DMS53 treated with DMSO at 0.1 percent for 48 hours (cell line): ENCODE measurements at regions not wholly inside any gene's neighbourhood (a gene's known extent, or its start where the extent isn't known, plus 50 kb on each side); places are given as distances from the start of the nearest gene placed in this dataset.

Experiments
- DNase-seq: peaks from one replicate; lab custom pipeline; 2025; ENCODE audit not compliant: unreplicated experiment; lab: John Stamatoyannopoulos, UW

GRCh38 chr6:170048615-170049256 lies 242.1 kb downstream of the DLL1 start:
- no peak for DNase-seq

DNA sequence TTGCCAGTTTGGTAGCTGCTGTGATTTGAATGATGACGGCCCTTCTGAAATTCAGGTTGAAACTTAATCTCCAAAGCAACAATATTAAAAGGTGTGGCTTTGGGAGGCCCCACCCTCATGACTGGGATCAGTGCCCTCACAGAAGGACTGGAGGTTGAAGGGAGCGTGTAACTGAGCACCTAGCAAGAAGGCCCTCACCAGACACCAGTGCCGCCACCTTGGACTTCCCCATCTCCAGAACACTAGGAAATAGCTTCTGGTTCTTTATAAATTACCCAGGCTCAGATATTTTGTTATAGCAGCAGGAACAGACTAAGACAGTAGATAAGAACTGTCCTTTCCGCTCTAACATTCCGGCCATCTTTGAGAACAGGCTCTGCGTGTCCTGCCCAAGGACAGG lies 243.1 kb downstream of the DLL1 start:
- DNase-seq: no peak

DNA sequence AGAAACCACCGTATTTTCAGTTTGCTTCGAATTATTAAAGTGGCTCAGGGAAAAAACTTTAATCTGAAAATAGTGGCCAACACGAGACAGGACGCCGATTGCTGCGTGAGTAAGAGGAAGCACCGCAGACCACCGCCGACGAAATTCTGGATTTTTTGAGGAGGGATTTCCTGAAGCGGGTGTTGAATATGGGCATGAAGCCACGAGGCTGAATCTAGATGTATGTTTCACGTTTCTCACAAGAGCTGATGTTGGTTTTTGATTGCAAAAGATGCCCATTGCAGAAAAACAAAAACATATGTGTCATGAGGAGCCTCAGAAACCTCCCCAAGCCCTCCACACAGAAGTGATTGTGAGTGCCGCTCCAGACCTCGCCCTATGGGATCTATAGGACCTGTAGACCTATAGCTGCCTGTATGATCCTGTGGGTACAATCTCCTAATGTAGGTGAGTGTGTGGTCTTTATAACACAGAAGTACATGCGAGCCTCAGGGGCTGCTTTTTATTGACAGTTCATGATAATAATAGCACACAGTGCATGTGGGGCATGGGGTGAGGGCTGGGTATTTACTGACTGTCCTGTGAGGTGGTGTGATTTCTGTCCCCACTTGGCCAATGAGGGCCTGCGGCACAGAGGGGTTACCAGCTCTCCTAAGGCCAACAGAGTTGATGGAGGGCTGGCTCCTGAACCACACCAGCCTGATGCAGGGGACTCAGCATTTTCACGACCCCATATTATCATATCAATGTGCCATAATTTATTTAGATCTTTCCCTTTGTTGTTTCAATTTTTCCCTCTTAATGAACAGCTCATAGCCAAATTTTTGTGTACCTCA lies 243.9 kb downstream of the DLL1 start:
- DNase-seq: no peak

DNA sequence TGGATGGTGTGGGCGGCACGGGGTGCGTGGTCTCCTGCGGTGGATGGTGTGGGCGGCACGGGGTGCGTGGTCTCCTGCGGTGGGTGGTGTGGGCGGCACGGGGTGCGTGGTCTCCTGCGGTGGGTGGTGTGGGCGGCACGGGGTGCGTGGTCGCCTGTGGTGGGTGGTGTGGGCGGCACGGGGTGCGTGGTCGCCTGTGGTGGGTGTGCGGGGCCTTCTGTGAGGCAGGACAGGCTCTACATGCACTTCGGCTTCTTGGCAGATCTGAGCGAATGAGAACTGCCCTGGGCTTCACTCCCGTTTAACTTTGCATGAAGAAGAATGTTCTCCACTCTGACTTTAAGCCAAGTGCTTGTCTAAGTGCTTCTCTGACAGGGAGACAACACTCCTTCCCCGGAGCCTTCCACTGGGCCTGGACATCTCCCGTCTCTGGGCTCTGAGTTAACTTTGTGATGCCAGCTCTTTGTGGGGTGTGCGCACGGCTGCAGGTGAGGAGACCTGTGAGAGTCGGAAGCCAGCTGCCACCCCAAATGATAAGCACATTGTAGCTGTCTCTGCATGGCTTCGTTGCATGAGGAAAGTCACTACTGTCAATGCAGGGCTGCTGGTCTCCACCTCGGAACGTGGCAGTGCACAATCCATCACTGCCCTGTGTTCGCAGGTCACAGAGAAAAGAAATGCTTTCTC lies 244.8 kb downstream of the DLL1 start:
- DNase-seq: no peak

- no peak for DNase-seq
These were observed 245.3 kb downstream of the DLL1 start for GRCh38 chr6:170045563-170045960.

DNA sequence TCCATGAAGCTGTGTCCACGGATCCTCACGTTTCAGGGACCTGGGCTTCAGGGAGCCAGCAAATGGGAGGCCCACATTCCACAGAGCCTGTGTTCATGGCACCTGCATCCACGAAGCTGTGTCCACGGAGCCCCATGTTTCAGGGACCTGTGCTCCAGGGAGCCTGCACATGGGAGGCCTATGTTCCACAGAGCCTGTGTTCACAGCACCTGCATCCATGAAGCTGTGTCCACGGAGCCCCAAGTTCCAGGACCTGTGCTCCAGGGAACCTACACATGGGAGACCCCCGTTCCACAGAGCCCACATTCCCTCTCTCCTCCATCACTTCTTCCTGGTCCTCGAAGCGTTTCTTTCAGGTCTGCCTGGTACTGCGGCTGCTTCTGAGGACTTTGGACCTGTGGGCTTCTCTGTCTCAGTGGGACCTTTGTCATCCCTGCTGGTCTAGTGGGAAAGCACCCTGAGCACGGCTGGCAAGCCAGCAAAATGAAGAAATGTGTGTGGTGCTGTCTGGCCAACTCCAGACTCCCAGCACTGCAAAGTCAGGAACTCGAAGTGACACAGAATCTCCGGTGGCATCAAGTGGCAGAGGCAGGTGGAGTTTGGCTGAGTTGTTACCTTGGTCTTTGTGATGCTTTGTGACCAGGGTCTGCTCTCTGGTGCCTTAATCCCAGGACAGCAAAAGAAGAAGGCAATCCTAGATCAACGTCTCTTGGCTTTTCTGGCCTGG lies 245.9 kb downstream of the DLL1 start:
- no peak for DNase-seq

- no peak for DNase-seq
These were observed 246.7 kb downstream of the DLL1 start for GRCh38 chr6:170043881-170044790.

DNA sequence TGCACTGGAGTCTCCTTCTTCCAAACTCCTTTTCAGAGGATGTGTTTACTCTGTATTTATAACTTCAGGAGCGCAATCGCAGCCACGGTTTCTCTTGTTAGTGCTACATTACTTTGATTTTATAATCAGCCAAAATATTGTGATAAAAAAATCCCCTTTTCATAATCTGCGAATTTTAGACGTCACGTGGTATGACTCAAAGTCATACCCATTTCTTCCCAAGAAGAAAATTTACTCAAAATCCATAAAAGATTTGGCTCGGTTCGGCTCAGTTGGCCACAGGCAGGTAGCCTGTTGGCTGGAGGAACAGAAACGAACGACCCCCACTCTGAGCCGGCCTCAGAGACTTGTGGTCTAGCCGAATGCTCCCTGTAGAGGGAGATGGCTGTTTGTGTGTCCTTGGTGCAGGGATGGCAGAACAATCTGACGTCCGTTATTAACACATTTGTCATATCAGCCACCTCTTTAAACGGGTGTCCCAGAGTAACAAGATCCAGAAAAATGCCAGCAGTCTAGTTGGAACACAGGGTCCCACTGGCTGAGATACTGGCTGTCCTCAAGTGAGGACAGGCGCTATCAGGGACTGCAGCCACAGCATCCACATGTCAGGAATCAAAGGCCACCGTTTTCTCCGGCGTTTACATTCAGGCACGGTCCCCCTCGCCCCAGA lies 247.6 kb downstream of the DLL1 start:
- no peak for DNase-seq

DNA sequence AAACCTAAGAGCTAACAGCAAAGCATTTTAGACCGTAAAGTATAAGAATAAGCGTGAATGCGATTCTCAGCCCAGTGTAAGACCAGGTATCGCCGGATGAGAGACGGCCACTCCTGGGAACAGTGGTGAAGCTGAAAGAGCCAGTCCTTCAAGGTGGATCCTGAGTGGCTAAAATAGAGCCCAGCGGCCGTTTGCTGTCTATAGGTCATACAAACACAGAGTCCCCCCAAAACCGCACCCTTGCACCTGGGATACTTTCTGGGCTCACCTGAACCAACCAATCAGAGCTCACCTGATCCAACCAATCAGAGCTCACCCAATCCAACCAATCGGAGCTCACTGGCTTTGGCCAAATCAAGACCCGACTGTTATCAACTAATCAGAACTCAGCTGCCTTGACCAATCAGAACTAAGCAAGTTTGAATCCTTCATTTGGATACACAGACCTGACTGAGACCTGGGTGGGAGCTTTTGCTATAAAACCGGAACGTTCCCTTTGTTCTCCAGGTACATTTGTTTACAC lies 248.2 kb downstream of the DLL1 start:
- no peak for DNase-seq

GRCh38 chr6:170042123-170042522 lies 248.8 kb downstream of the DLL1 start:
- no peak for DNase-seq

DNA sequence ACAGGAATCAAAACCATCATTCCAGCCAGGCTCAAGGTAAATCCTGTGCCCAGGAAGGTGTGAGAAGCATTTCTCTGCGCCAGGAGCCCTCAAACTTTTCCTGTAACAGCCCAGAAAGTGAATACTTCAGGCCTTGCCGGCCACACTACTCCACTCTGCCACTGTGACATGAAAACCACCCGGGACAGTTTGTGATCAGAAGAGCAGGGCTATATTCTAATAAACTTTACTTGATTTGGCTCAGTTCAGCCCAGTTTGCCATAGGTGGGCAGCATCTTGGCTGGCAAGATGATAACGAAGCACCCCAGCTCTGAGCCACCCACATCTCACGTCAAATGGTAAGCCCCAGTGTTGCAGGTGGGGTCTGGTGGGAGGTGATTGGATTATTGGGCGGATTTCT lies 249.4 kb downstream of the DLL1 start:
- no peak for DNase-seq

- DNase-seq: no peak
These were observed 250.0 kb downstream of the DLL1 start for GRCh38 chr6:170040906-170041305.

GRCh38 chr6:170040115-170040500 lies 250.8 kb downstream of the DLL1 start:
- DNase-seq: no peak

GRCh38 chr6:170039156-170040114 lies 251.4 kb downstream of the DLL1 start:
- no peak for DNase-seq

DNA sequence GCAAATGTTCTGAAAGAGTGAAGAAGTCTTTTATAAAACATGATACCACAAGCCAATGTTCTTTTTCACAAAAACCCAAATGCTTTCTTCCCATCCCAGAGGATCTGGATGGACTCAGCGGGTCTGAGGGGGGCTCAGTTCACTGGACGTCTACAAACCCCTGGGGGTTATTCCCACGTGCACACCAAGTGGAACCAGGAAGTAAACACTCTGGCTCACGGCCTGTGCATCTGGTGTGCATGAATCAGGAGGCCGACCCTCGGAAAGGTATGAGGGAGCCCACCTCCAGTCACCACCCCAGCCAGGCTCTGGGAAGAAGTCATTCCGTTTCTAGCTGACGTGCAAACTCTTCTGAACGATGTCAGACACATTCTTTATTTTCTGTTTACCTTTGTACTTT lies 252.2 kb downstream of the DLL1 start:
- no peak for DNase-seq

GRCh38 chr6:170038251-170038650 lies 252.6 kb downstream of the DLL1 start:
- no peak for DNase-seq

- DNase-seq: no peak
These were observed 253.2 kb downstream of the DLL1 start for GRCh38 chr6:170037541-170038250.

DNA sequence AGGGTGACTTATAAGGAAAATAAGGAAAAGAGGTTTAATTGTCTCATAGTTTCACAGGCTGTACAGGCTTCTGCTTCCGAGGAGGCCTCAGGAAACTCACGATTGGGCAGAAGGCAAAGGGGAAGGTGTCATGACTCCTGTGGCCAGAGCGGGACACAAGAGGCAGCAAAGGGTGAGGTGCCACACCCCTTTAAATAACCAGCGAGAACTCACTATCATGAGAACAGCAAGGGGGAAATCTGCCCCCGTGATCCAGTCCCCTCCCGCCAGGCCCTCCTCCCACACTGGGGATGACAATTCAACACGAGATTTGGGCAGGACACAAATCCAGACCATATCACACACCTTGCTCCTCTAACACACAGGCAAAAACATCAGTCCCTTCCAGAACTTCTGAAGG lies 254.0 kb downstream of the DLL1 start:
- DNase-seq: no peak
